H1 (cell line): ENCODE measurements at regions not wholly inside any gene's neighbourhood (a gene's known extent, or its start where the extent isn't known, plus 50 kb on each side); places are given as distances from the start of the nearest gene placed in this dataset.

ENCODE experiments used
- CHD2 ChIP-seq: IDR thresholded peaks from 2 replicates; pipeline ENCODE4 v1.6.1; 2012; ENCODE audit warnings: low read length, improper control_type of control experiment
- EP300 ChIP-seq, 2 experiments: IDR thresholded peaks; 1 replicate in 1 of 2; 2 replicates in 1 of 2; pipeline ENCODE4 v1.6.1; 2011 to 2012; ENCODE audit warnings: low read depth in 2 of 2, low read length in 2 of 2, mild to moderate bottlenecking in 2 of 2, borderline replicate concordance in 1 of 2, inconsistent platforms in 1 of 2, moderate library complexity in 1 of 2
- EZH2 ChIP-seq: fragments of 200-600 bp; sonication (generic); IDR thresholded peaks from 2 replicates; pipeline ENCODE4 v1.7.1; 2012; ENCODE audit warnings: low read depth, mild to moderate bottlenecking, moderate library complexity, low read length, inconsistent platforms; ENCODE audit not compliant: severe bottlenecking
- FOSL1 ChIP-seq: IDR thresholded peaks from 2 replicates; pipeline ENCODE4 v1.6.1; 2011; ENCODE audit warnings: mild to moderate bottlenecking, low read depth, low read length, moderate library complexity; ENCODE audit not compliant: insufficient read depth
- GTF2F1 ChIP-seq: IDR thresholded peaks from 2 replicates; pipeline ENCODE4 v1.6.1; 2012; ENCODE audit warnings: low read depth, low read length, improper control_type of control experiment, borderline replicate concordance
- POU5F1 ChIP-seq: IDR thresholded peaks from 2 replicates; pipeline ENCODE4 v1.6.1; 2011; ENCODE audit warnings: low read depth, mild to moderate bottlenecking, low read length, moderate library complexity
- RAD21 ChIP-seq, 2 experiments: IDR thresholded peaks in 1 of 2; conservative IDR thresholded peaks in 1 of 2; 2 replicates each; pipeline ENCODE4 v1.6.1; 2011; ENCODE audit warnings: low read depth in 2 of 2, low read length in 2 of 2, improper control_type of control experiment in 1 of 2, inconsistent platforms in 1 of 2, mild to moderate bottlenecking in 1 of 2, moderate library complexity in 1 of 2
- RFX5 ChIP-seq: IDR thresholded peaks from 2 replicates; pipeline ENCODE4 v1.6.1; 2011; ENCODE audit warnings: low read depth, low read length, improper control_type of control experiment, borderline replicate concordance
- TEAD4 ChIP-seq: IDR thresholded peaks from 2 replicates; pipeline ENCODE4 v1.6.1; 2012; ENCODE audit warnings: low read depth, low read length, inconsistent platforms, mixed read lengths
- USF2 ChIP-seq: IDR thresholded peaks from 2 replicates; pipeline ENCODE4 v1.6.1; 2011; ENCODE audit warnings: low read length, improper control_type of control experiment
- TF ChIP-seq, protein P1 (sequence below), 3 experiments: IDR thresholded peaks; 1 replicate in 2 of 3; 2 replicates in 1 of 3; pipeline versions ENCODE4 v1.5.1 to v1.6.1; 2011; ENCODE audit warnings: low read length in 3 of 3, mild to moderate bottlenecking in 3 of 3, inconsistent platforms in 2 of 3, low read depth in 1 of 3, moderate library complexity in 1 of 3; ENCODE audit not compliant: insufficient read depth in 1 of 3; ENCODE audit errors: control extremely low read depth in 1 of 3

- TF ChIP-seq CHD2 (no peak), GTF2F1 (no peak), EP300 (IDR thresholded peaks at IDR 0.05; ENCODE audit: borderline replicate concordance in 1 of 2, low read depth in 2 of 2, low read length in 2 of 2) (no peak), POU5F1 (no peak), EZH2 (no peak), TEAD4 (no peak), FOSL1 (no peak), USF2 (no peak), RFX5 (no peak), RAD21 (IDR thresholded peaks at IDR 0.05 in 1 of 2, conservative IDR thresholded peaks at IDR 0.05 in 1 of 2; ENCODE audit: low read depth in 2 of 2, low read length in 2 of 2) (no peak)
- TF ChIP-seq, protein P1, sequence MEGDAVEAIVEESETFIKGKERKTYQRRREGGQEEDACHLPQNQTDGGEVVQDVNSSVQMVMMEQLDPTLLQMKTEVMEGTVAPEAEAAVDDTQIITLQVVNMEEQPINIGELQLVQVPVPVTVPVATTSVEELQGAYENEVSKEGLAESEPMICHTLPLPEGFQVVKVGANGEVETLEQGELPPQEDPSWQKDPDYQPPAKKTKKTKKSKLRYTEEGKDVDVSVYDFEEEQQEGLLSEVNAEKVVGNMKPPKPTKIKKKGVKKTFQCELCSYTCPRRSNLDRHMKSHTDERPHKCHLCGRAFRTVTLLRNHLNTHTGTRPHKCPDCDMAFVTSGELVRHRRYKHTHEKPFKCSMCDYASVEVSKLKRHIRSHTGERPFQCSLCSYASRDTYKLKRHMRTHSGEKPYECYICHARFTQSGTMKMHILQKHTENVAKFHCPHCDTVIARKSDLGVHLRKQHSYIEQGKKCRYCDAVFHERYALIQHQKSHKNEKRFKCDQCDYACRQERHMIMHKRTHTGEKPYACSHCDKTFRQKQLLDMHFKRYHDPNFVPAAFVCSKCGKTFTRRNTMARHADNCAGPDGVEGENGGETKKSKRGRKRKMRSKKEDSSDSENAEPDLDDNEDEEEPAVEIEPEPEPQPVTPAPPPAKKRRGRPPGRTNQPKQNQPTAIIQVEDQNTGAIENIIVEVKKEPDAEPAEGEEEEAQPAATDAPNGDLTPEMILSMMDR (IDR thresholded peaks at IDR 0.05; ENCODE audit: control extremely low read depth in 1 of 3, insufficient read depth in 1 of 3, low read depth in 1 of 3, low read length in 3 of 3), result no peak
Measured at GRCh38 chr11:130766650-130767565, 149.4 kb downstream of the SNX19 start.
